A549 (cell line): ENCODE measurements at regions not wholly inside any gene's neighbourhood (a gene's known extent, or its start where the extent isn't known, plus 50 kb on each side); places are given as distances from the start of the nearest gene placed in this dataset.

Experiments used
- ATAC-seq, 2 experiments: fragments of 200-7000 bp in 1 of 2; fragments of >200 bp in 1 of 2; cut with Nextera tagmentation in 1 of 2; cut with Tn5 transposase in 1 of 2; 3 replicates each; pipeline versions ENCODE4 v1.8.0 to v1.9.1; 2018 to 2020; ENCODE audit warnings: mild to moderate bottlenecking in 1 of 2, moderate library complexity in 1 of 2
- CTCF ChIA-PET: fragments of 300-600 bp; sonication (Branson Sonifier 250); formaldehyde crosslinking; extraction: SDS; loops from one replicate; lab custom pipeline; 2021; ENCODE audit warnings: antibody characterized with exemption, inconsistent platforms; lab: Yijun Ruan, JAX
- POLR2A ChIA-PET: fragments of 350-600 bp; formaldehyde crosslinking; extraction: SDS; loops from one replicate; lab custom pipeline; 2021; ENCODE audit warnings: antibody characterized with exemption, inconsistent platforms; lab: Yijun Ruan, JAX
- DNase-seq, 2 experiments: peaks; one replicate each; pipeline versions ENCODE4 v3.0.0 to v3.0.0-alpha.2; 2011 to 2016; ENCODE audit warnings: low read depth in 1 of 2, low spot score in 1 of 2
- FAIRE-seq: peaks from 2 replicates; lab custom pipeline; 2011; peaks lifted over from hg19 to GRCh38; lab: Jason Lieb, UNC
- H3K27ac ChIP-seq, 2 experiments: fragments of >200 bp; sonication (Bioruptor Twin); formaldehyde crosslinking; 3 replicates each; pipeline ENCODE4 v1.5.1; 2016 to 2017
- H3K4me1 ChIP-seq: fragments of >200 bp; sonication (Bioruptor Twin); formaldehyde crosslinking; 3 replicates; pipeline ENCODE4 v1.6.1; 2016
- H3K4me2 ChIP-seq: fragments of >200 bp; sonication (Bioruptor Twin); formaldehyde crosslinking; 3 replicates; pipeline ENCODE4 v1.6.1; 2016
- H3K4me3 ChIP-seq: fragments of >200 bp; sonication (Bioruptor Twin); formaldehyde crosslinking; 3 replicates; pipeline ENCODE4 v1.5.1; 2016
- H3K9me3 ChIP-seq: fragments of >200 bp; sonication (Bioruptor Twin); formaldehyde crosslinking; 3 replicates; pipeline ENCODE4 v1.6.1; 2016
- BHLHE40 ChIP-seq: IDR thresholded peaks from 2 replicates; pipeline ENCODE4 v1.6.1; 2012; ENCODE audit warnings: low read depth, low read length, inconsistent platforms
- CHD2 ChIP-seq: fragments of 150-350 bp; IDR thresholded peaks from 2 replicates; pipeline ENCODE4 v1.6.1; 2014; ENCODE audit warnings: low read length; ENCODE audit not compliant: partially characterized antibody
- E2F6 ChIP-seq: IDR thresholded peaks from 2 replicates; pipeline ENCODE4 v1.6.1; 2012; ENCODE audit warnings: low read depth, borderline replicate concordance
- EHF ChIP-seq: fragments of 250-450 bp; sonication (Bioruptor Pico); IDR thresholded peaks from 2 replicates; pipeline ENCODE4 v1.5.0; 2020; ENCODE audit warnings: mild to moderate bottlenecking
- ELK1 ChIP-seq: fragments of 150-350 bp; IDR thresholded peaks from 2 replicates; pipeline ENCODE4 v1.6.1; 2014; ENCODE audit warnings: low read depth, mild to moderate bottlenecking, low read length
- ESRRA ChIP-seq: fragments of 150-350 bp; IDR thresholded peaks from 2 replicates; pipeline ENCODE4 v1.6.1; 2014; ENCODE audit warnings: mild to moderate bottlenecking, low read length, borderline replicate concordance
- GATA3 ChIP-seq: IDR thresholded peaks from 2 replicates; pipeline ENCODE4 v1.6.1; 2012; ENCODE audit warnings: borderline replicate concordance
- HEYL ChIP-seq: fragments of 250-450 bp; sonication (Bioruptor Pico); IDR thresholded peaks from 2 replicates; pipeline ENCODE4 v1.8.0; 2021; ENCODE audit warnings: mild to moderate bottlenecking, moderate library complexity
- JUNB ChIP-seq: fragments of >200 bp; sonication (Bioruptor Twin); formaldehyde crosslinking; IDR thresholded peaks from 2 replicates; pipeline ENCODE4 v1.6.1; 2016
- MAFK ChIP-seq: fragments of 450-650 bp; IDR thresholded peaks from 2 replicates; pipeline ENCODE4 v1.6.1; 2014; ENCODE audit not compliant: partially characterized antibody
- MAX ChIP-seq: IDR thresholded peaks from 2 replicates; pipeline ENCODE4 v1.6.1; 2012
- MYC ChIP-seq: IDR thresholded peaks from 2 replicates; pipeline ENCODE4 v1.6.1; 2012; ENCODE audit warnings: mild to moderate bottlenecking, inconsistent platforms, low read length, improper control_type of control experiment, borderline replicate concordance
- NFE2L2 ChIP-seq: fragments of 150-350 bp; conservative IDR thresholded peaks from 2 replicates; pipeline ENCODE4 v1.6.1; 2014; ENCODE audit warnings: low read length
- PHF8 ChIP-seq: fragments of 200-600 bp; sonication (generic); IDR thresholded peaks from 2 replicates; pipeline ENCODE4 v1.6.1; 2016; ENCODE audit warnings: low read depth, mild to moderate bottlenecking, antibody characterized with exemption, moderate library complexity, borderline replicate concordance
- POLR2A ChIP-seq: IDR thresholded peaks from 2 replicates; pipeline ENCODE4 v1.6.1; 2012; ENCODE audit warnings: mild to moderate bottlenecking, low read length
- RAD21 ChIP-seq, 2 experiments: fragments of >200 bp in 1 of 2; sonication (Bioruptor Twin) in 1 of 2; formaldehyde crosslinking in 1 of 2; IDR thresholded peaks in 1 of 2; conservative IDR thresholded peaks in 1 of 2; 2 replicates in 1 of 2; 3 replicates in 1 of 2; pipeline ENCODE4 v1.6.1; 2012 to 2018; ENCODE audit warnings: inconsistent platforms in 1 of 2
- RARB ChIP-seq: fragments of 250-450 bp; sonication (Bioruptor Pico); IDR thresholded peaks from 2 replicates; pipeline ENCODE4 v1.8.0; 2021; ENCODE audit warnings: mild to moderate bottlenecking, moderate library complexity
- REST ChIP-seq: fragments of 200-600 bp; sonication (generic); IDR thresholded peaks from 2 replicates; pipeline ENCODE4 v1.6.1; 2016; ENCODE audit warnings: antibody characterized with exemption, mild to moderate bottlenecking, moderate library complexity
- RFX5 ChIP-seq: fragments of 450-650 bp; IDR thresholded peaks from 2 replicates; pipeline ENCODE4 v1.7.1; 2014; ENCODE audit warnings: antibody characterized with exemption, mild to moderate bottlenecking, moderate library complexity
- TP53 ChIP-seq: fragments of 250-450 bp; sonication (Bioruptor Pico); IDR thresholded peaks from 2 replicates; pipeline ENCODE4 v1.5.0; 2021; ENCODE audit warnings: mild to moderate bottlenecking, moderate library complexity
- USF2 ChIP-seq: fragments of 450-650 bp; IDR thresholded peaks from 2 replicates; pipeline ENCODE4 v1.6.1; 2014; ENCODE audit warnings: antibody characterized with exemption
- ZC3H11A ChIP-seq: fragments of 450-650 bp; IDR thresholded peaks from 2 replicates; pipeline ENCODE4 v1.6.1; 2014; ENCODE audit warnings: antibody characterized with exemption, mild to moderate bottlenecking
- ZFP36 ChIP-seq: fragments of 450-650 bp; IDR thresholded peaks from 2 replicates; pipeline ENCODE4 v1.6.1; 2014; ENCODE audit warnings: borderline replicate concordance; ENCODE audit not compliant: partially characterized antibody
- ZNF302 ChIP-seq: fragments of 250-450 bp; sonication (Bioruptor Pico); IDR thresholded peaks from 2 replicates; pipeline ENCODE4 v1.9.0; 2021; ENCODE audit warnings: inconsistent platforms, mild to moderate bottlenecking, moderate library complexity
- WGBS: methylation state at CpG from one replicate; pipeline ENCODE4 v1.1.6; 2017; ENCODE audit errors: missing lambda C conversion rate; 5-methylcytosine and 5-hydroxymethylcytosine counted together
- TF ChIP-seq, protein P1 (sequence below): fragments of 250-450 bp; sonication (Bioruptor Pico); IDR thresholded peaks from 2 replicates; pipeline ENCODE4 v1.5.0; 2021; ENCODE audit warnings: mild to moderate bottlenecking, moderate library complexity, borderline replicate concordance

GRCh38 chr20:48202334-48203113 is 417.2 kb upstream of the SULF2 start:
- FAIRE-seq (no peak), ATAC-seq (no peak), DNase-seq (no peak)
- H3K4me3 ChIP-seq = no peak overlapping the region
- no peaks in the 10 kb centered on the region for H3K9me3 ChIP-seq
- H3K4me1 ChIP-seq = no peaks in the 10 kb centered on the region
- WGBS = 54% methylated on average over 19 of the region's 19 CpGs
- TF ChIP-seq TP53 (CRISPR knock-in tag) (no peak), JUNB (no peak), MAFK (no peak), ELK1 (no peak), E2F6 (no peak), RAD21 (conservative IDR thresholded peaks at IDR 0.05 in 1 of 2, IDR thresholded peaks at IDR 0.05 in 1 of 2) (no peak), ESRRA (no peak), ZNF302 (no peak), ZC3H11A (no peak)
- H3K4me2 ChIP-seq = no peak overlapping the region
- ChIA-PET CTCF (interaction anchor here (2.0 kb wide), 1 partner anchor 418 kb away, joined by 4 read pairs; no protein-coding TSS in a partner anchor), POLR2A (no interaction called here)
- no peak overlapping the region for H3K27ac ChIP-seq

DNA sequence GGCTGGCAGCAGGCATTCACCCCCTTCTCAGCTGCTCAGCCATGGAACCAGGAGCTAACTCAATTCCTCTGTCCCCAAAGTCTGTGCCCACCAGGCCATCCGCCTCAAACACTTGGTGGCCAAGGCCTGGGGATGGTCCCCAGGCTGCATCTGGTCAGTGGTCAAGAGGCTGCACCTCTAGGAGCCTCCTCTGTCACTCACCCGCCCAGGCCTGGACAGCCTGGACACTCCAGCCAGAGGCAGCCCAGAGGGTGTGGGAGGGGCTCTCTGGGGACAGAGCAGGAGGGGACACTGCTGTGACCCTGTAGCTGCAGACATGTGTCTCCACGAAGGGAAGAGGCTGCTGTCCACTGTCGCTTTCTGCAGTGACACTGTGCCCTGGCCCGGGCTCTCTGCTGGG is 416.6 kb upstream of the SULF2 start:
- ChIA-PET CTCF (no interaction called here), POLR2A (no interaction called here)
- whole genome bisulfite sequencing = 36% methylated on average over 4 of the region's 5 CpGs
- no peaks in the 10 kb centered on the region for H3K4me1 ChIP-seq
- no peak for ATAC-seq
- no peaks in the 10 kb centered on the region for H3K9me3 ChIP-seq
- DNase-seq = no peak
- H3K4me3 ChIP-seq = no peak overlapping the region
- TF ChIP-seq PHF8 = no peak
- no peak for TF ChIP-seq EHF (CRISPR knock-in tag)
- TF ChIP-seq MAX = no peak
- no peak for TF ChIP-seq CHD2
- TF ChIP-seq RFX5 = no peak
- no peak for TF ChIP-seq JUNB
- TF ChIP-seq NFE2L2 = no peak
- TF ChIP-seq REST = no peak
- no peak for TF ChIP-seq HEYL
- TF ChIP-seq MYC = no peak
- TF ChIP-seq USF2 = no peak
- no peak for TF ChIP-seq RAD21 (conservative IDR thresholded peaks at IDR 0.05 in 1 of 2, IDR thresholded peaks at IDR 0.05 in 1 of 2)
- TF ChIP-seq GATA3 = no peak
- no peak for TF ChIP-seq POLR2A
- no peak for TF ChIP-seq RARB (CRISPR knock-in tag)
- TF ChIP-seq ZFP36 = no peak
- no peak for TF ChIP-seq ELK1
- TF ChIP-seq BHLHE40 = no peak
- TF ChIP-seq, protein P1, sequence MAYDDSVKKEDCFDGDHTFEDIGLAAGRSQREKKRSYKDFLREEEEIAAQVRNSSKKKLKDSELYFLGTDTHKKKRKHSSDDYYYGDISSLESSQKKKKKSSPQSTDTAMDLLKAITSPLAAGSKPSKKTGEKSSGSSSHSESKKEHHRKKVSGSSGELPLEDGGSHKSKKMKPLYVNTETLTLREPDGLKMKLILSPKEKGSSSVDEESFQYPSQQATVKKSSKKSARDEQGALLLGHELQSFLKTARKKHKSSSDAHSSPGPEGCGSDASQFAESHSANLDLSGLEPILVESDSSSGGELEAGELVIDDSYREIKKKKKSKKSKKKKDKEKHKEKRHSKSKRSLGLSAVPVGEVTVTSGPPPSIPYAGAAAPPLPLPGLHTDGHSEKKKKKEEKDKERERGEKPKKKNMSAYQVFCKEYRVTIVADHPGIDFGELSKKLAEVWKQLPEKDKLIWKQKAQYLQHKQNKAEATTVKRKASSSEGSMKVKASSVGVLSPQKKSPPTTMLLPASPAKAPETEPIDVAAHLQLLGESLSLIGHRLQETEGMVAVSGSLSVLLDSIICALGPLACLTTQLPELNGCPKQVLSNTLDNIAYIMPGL (CRISPR knock-in tag) = no peak
- H3K4me2 ChIP-seq = no peak overlapping the region
- no peak for FAIRE-seq
- no peak overlapping the region for H3K27ac ChIP-seq
